Lung (tissue), 11 donors: ENCODE measurements at regions not wholly inside any gene's neighbourhood (a gene's known extent, or its start where the extent isn't known, plus 50 kb on each side); places are given as distances from the start of the nearest gene placed in this dataset.

Experiments used
- ATAC-seq: fragments of 200-7000 bp; cut with Tn5 transposase; one replicate; pipeline ENCODE4 v1.9.1; 2020; ENCODE audit warnings: moderate number of reproducible peaks; ENCODE audit not compliant: insufficient read depth, low FRiP score
- DNase-seq, 3 donors: peaks; one replicate each; pipeline ENCODE4 v3.0.0-alpha.2; 2013 to 2017
- H3K27ac ChIP-seq, 2 donors: one replicate each; pipeline ENCODE4 v1.5.1; 2013; ENCODE audit warnings: mild to moderate bottlenecking in 2 of 2, moderate library complexity in 2 of 2, control low read depth in 1 of 2, inconsistent platforms in 1 of 2, low read depth in 1 of 2, low read length in 1 of 2
- H3K27me3 ChIP-seq, 3 donors: one replicate each; pipeline ENCODE4 v1.5.1; 2013; ENCODE audit warnings: low read length in 2 of 3; ENCODE audit not compliant: control insufficient read depth in 3 of 3, insufficient read depth in 3 of 3
- H3K36me3 ChIP-seq, 4 donors: one replicate each; pipeline ENCODE4 v1.5.1; 2013; ENCODE audit warnings: low read length in 4 of 4, mild to moderate bottlenecking in 1 of 4, moderate library complexity in 1 of 4; ENCODE audit not compliant: control insufficient read depth in 4 of 4, insufficient read depth in 4 of 4
- H3K4me1 ChIP-seq, 5 donors: one replicate each; pipeline ENCODE4 v1.5.1; 2013; ENCODE audit warnings: low read length in 5 of 5, mild to moderate bottlenecking in 2 of 5, moderate library complexity in 1 of 5; ENCODE audit not compliant: control insufficient read depth in 5 of 5, insufficient read depth in 5 of 5
- H3K4me3 ChIP-seq: one replicate; pipeline ENCODE4 v1.5.1; 2013; ENCODE audit warnings: mild to moderate bottlenecking, control low read depth, moderate library complexity
- H3K9ac ChIP-seq, 2 donors: one replicate each; pipeline ENCODE4 v1.5.1; 2013; ENCODE audit warnings: low read length in 2 of 2, control low read depth in 1 of 2; ENCODE audit not compliant: insufficient read depth in 1 of 2
- H3K9me3 ChIP-seq, 4 donors: one replicate each; pipeline ENCODE4 v1.5.1; 2013; ENCODE audit warnings: low read length in 3 of 4, mild to moderate bottlenecking in 1 of 4, moderate library complexity in 1 of 4; ENCODE audit not compliant: control insufficient read depth in 4 of 4, insufficient read depth in 3 of 4
- WGBS, 2 donors: extraction: QIAGEN DNeasy Blood & Tissue Kit; methylation state at CpG; one replicate each; pipeline ENCODE4 v1.1.7; 2013; 5-methylcytosine and 5-hydroxymethylcytosine counted together
- TF ChIP-seq, protein P1 (sequence below): IDR thresholded peaks from 2 replicates; pipeline ENCODE4 v1.5.1; 2012; ENCODE audit warnings: mild to moderate bottlenecking; ENCODE audit errors: control extremely low read depth, extremely low read depth
- donor health status: control.
- donor health status: control.
- donor health status: Bipolar disorder and iron deficiency.
- donor health status: healthy.
- donor health status: DM: yes; HTN: yes; CAD: no.

DNA sequence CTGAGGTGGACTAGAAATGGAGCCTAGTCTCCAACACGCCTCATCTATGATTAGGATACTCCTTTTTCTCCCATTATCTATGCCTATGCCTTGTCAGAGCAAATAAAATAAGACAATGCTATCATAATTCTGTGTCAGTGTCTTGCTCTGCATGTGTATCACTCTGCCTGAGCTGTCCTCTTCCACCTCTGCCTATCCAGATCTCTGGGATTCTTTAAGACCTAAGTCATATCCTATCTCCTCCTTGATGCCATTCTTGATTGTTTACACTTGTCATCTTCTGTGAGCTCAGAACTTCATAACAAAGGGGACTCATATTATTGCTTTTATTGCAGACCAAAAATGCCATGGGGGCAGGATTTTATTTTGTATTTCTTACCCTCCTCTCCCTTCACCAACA lies 351.2 kb upstream of the C9orf72 start:
- TF ChIP-seq, protein P1, sequence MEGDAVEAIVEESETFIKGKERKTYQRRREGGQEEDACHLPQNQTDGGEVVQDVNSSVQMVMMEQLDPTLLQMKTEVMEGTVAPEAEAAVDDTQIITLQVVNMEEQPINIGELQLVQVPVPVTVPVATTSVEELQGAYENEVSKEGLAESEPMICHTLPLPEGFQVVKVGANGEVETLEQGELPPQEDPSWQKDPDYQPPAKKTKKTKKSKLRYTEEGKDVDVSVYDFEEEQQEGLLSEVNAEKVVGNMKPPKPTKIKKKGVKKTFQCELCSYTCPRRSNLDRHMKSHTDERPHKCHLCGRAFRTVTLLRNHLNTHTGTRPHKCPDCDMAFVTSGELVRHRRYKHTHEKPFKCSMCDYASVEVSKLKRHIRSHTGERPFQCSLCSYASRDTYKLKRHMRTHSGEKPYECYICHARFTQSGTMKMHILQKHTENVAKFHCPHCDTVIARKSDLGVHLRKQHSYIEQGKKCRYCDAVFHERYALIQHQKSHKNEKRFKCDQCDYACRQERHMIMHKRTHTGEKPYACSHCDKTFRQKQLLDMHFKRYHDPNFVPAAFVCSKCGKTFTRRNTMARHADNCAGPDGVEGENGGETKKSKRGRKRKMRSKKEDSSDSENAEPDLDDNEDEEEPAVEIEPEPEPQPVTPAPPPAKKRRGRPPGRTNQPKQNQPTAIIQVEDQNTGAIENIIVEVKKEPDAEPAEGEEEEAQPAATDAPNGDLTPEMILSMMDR, result no peak
- no peak for ATAC-seq
- no peaks in the 10 kb centered on the region for H3K4me1 ChIP-seq
- 65 to 74% methylated on average over 1 of the region's 1 CpG for WGBS, 2 donors
- H3K9me3 ChIP-seq, result no peaks in the 10 kb centered on the region
- no peak for DNase-seq
- H3K9ac ChIP-seq, result no peak overlapping the region
- no peaks in the 10 kb centered on the region for H3K27me3 ChIP-seq
- no peak overlapping the region for H3K27ac ChIP-seq
- no peaks in the 10 kb centered on the region for H3K36me3 ChIP-seq
- no peak overlapping the region for H3K4me3 ChIP-seq

DNA sequence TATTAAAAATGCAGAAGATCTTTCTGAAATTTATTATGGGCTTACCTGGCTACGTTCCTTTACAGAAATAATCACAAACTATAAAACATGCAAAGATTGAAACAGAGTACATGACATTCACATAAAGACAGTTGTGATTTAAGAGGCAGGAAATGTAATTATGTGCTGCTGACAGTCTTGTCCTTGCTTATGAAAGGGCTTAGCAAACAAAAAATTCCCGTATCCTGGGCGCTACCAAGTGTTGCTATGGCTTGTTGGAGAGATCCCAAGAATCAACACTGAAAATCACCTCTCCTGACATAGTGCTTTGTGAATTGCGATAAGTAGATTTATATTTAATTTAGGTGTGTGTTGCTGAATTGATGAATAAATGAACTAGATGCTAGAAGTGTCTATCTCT lies 352.5 kb upstream of the C9orf72 start:
- DNase-seq (peak in 1 of 3 donors; percentile 28), ATAC-seq (no peak)
- H3K9me3 ChIP-seq, result no peaks in the 10 kb centered on the region
- TF ChIP-seq, protein P1, result no peak
- H3K36me3 ChIP-seq, result no peaks in the 10 kb centered on the region
- no peak overlapping the region for H3K27ac ChIP-seq
- H3K4me3 ChIP-seq, result no peak overlapping the region
- no peak overlapping the region for H3K9ac ChIP-seq
- 61 to 71% methylated on average over 4 of the region's 4 CpGs for WGBS, 2 donors
- no peaks in the 10 kb centered on the region for H3K4me1 ChIP-seq
- no peaks in the 10 kb centered on the region for H3K27me3 ChIP-seq

DNA sequence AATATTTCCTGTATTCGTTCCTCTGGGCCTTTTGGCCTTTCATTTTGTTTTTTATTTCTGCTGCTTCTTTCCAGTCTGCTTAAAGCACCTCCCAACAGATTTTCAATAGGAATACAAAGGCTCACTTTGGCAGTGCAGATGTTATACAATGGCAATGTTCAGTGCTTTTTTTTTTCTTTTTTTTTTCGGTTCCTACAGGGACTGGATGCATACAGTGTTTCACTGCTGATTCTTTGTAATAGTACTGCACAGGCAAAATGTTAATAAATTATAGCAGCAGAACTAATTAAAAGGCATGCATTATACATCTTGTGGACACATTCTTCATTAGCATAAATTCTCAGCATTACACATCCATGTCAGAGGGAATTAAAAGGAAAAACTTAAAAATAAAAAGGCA lies 356.6 kb upstream of the C9orf72 start:
- no peak overlapping the region for H3K27ac ChIP-seq
- DNase-seq (no peak), ATAC-seq (no peak)
- WGBS, 2 donors, result 57 to 66% methylated on average over 2 of the region's 2 CpGs
- no peaks in the 10 kb centered on the region for H3K36me3 ChIP-seq
- no peaks in the 10 kb centered on the region for H3K4me1 ChIP-seq
- H3K27me3 ChIP-seq, result no peaks in the 10 kb centered on the region
- H3K4me3 ChIP-seq, result no peak overlapping the region
- H3K9me3 ChIP-seq, result peaks cover 0 to 2% (median 0%) of the 10 kb centered on the region in 4 donors
- TF ChIP-seq, protein P1, result no peak
- H3K9ac ChIP-seq, result no peak overlapping the region
